ENCODE measurements at regions not wholly inside any gene's neighbourhood (a gene's known extent, or its start where the extent isn't known, plus 50 kb on each side); places are given as distances from the start of the nearest gene placed in this dataset.

GRCh38 chr16:73212431-73212830, 164.5 kb upstream of the ZFHX3 start (continued):
- TF ChIP-seq, protein P1, sequence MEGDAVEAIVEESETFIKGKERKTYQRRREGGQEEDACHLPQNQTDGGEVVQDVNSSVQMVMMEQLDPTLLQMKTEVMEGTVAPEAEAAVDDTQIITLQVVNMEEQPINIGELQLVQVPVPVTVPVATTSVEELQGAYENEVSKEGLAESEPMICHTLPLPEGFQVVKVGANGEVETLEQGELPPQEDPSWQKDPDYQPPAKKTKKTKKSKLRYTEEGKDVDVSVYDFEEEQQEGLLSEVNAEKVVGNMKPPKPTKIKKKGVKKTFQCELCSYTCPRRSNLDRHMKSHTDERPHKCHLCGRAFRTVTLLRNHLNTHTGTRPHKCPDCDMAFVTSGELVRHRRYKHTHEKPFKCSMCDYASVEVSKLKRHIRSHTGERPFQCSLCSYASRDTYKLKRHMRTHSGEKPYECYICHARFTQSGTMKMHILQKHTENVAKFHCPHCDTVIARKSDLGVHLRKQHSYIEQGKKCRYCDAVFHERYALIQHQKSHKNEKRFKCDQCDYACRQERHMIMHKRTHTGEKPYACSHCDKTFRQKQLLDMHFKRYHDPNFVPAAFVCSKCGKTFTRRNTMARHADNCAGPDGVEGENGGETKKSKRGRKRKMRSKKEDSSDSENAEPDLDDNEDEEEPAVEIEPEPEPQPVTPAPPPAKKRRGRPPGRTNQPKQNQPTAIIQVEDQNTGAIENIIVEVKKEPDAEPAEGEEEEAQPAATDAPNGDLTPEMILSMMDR (IDR thresholded peaks at IDR 0.05 in 2 of 3, conservative IDR thresholded peaks at IDR 0.05 in 1 of 3; ENCODE audit: borderline replicate concordance in 1 of 3, insufficient read depth in 1 of 3, low read depth in 2 of 3, low read length in 2 of 3): no peak
- TF ChIP-seq RAD21 (IDR thresholded peaks at IDR 0.05; ENCODE audit: low read depth) (no peak), JUND (IDR thresholded peaks at IDR 0.05) (no peak), CEBPB (IDR thresholded peaks at IDR 0.05; ENCODE audit: low read depth) (no peak), EZH2 (IDR thresholded peaks at IDR 0.05) (no peak), SP1 (IDR thresholded peaks at IDR 0.05; ENCODE audit: low read depth) (no peak), EGR1 (IDR thresholded peaks at IDR 0.05; ENCODE audit: low read depth) (no peak), YY1 (IDR thresholded peaks at IDR 0.05; ENCODE audit: extremely low read depth, insufficient replicate concordance, low read depth, low read length) (no peak)
- TF ChIP-seq, protein P2, sequence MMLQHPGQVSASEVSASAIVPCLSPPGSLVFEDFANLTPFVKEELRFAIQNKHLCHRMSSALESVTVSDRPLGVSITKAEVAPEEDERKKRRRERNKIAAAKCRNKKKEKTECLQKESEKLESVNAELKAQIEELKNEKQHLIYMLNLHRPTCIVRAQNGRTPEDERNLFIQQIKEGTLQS (IDR thresholded peaks at IDR 0.05): no peak
- TF ChIP-seq, protein P3, sequence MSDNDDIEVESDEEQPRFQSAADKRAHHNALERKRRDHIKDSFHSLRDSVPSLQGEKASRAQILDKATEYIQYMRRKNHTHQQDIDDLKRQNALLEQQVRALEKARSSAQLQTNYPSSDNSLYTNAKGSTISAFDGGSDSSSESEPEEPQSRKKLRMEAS (IDR thresholded peaks at IDR 0.05): no peak

GRCh38 chr16:73210686-73211085, 162.8 kb upstream of the ZFHX3 start:
- CTCF ChIA-PET: no interaction called here
- no peak for ATAC-seq
- POLR2A ChIA-PET: no interaction called here
- Histone ChIP-seq H3K36me3 (ENCODE audit: control insufficient read depth in 1 of 2, insufficient read depth in 2 of 2, low read length in 2 of 2) (no peaks in the 10 kb centered on the region), H3K4me2 (ENCODE audit: low read length) (no peak overlapping the region), H3K27ac (ENCODE audit: low read depth, low read length) (no peak overlapping the region), H3K9me2 (ENCODE audit: insufficient read depth) (no peaks in the 10 kb centered on the region), H3K9ac (ENCODE audit: low read length) (no peak overlapping the region), H3K4me1 (ENCODE audit: control insufficient read depth in 1 of 2, insufficient read depth in 2 of 2, low read length in 2 of 2) (no peaks in the 10 kb centered on the region), H3K4me3 (replicated peaks in 1 of 2; ENCODE audit: low read depth in 1 of 2, low read length in 2 of 2) (no peak overlapping the region), H2AFZ (ENCODE audit: low read depth, low read length, poor library complexity, severe bottlenecking) (no peak overlapping the region), H3K27me3 (ENCODE audit: insufficient read depth, low read length) (no peaks in the 10 kb centered on the region), H4K20me1 (ENCODE audit: insufficient read depth) (no peaks in the 10 kb centered on the region), H3K9me3 (ENCODE audit: control insufficient read depth in 1 of 2, insufficient read depth in 1 of 2, low read depth in 1 of 2, low read length in 2 of 2) (peaks cover 0 to 3% of the 10 kb centered on the region in 2 experiments; a peak in 1 of 4 replicates), H3K79me2 (ENCODE audit: insufficient read depth, low read length) (no peaks in the 10 kb centered on the region)
- no TSS peak for BruUV-seq (replicated peaks)
- RAD21 ChIA-PET (ENCODE audit: low non-redundant PET in 1 of 2, low total read pairs in 2 of 2, uncharacterized antibody in 2 of 2, unreplicated experiment in 2 of 2): no interaction called here
- no peak for DNase-seq (ENCODE audit: low read depth, low spot score)
- intact Hi-C loops (cut with micrococcal nuclease): no loop called here
- TF ChIP-seq, protein P1 (IDR thresholded peaks at IDR 0.05 in 2 of 3, conservative IDR thresholded peaks at IDR 0.05 in 1 of 3; ENCODE audit: borderline replicate concordance in 1 of 3, insufficient read depth in 1 of 3, low read depth in 2 of 3, low read length in 2 of 3): no peak
- TF ChIP-seq YY1 (IDR thresholded peaks at IDR 0.05; ENCODE audit: extremely low read depth, insufficient replicate concordance, low read depth, low read length): no peak
- TF ChIP-seq ZNF274 (IDR thresholded peaks at IDR 0.05; ENCODE audit: low read depth, low read length): no peak
- TF ChIP-seq, protein P4, sequence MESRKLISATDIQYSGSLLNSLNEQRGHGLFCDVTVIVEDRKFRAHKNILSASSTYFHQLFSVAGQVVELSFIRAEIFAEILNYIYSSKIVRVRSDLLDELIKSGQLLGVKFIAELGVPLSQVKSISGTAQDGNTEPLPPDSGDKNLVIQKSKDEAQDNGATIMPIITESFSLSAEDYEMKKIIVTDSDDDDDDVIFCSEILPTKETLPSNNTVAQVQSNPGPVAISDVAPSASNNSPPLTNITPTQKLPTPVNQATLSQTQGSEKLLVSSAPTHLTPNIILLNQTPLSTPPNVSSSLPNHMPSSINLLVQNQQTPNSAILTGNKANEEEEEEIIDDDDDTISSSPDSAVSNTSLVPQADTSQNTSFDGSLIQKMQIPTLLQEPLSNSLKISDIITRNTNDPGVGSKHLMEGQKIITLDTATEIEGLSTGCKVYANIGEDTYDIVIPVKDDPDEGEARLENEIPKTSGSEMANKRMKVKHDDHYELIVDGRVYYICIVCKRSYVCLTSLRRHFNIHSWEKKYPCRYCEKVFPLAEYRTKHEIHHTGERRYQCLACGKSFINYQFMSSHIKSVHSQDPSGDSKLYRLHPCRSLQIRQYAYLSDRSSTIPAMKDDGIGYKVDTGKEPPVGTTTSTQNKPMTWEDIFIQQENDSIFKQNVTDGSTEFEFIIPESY (IDR thresholded peaks at IDR 0.05; ENCODE audit: extremely low read depth, insufficient replicate concordance, low read length): no peak
- TF ChIP-seq TCF7L2 (IDR thresholded peaks at IDR 0.05; ENCODE audit: borderline replicate concordance, extremely low read depth, insufficient read depth, insufficient read length): no peak
- no peak for TF ChIP-seq JUND (IDR thresholded peaks at IDR 0.05)
- TF ChIP-seq ELF1 (IDR thresholded peaks at IDR 0.05; ENCODE audit: borderline replicate concordance, low read depth): no peak
- no peak for TF ChIP-seq CBX3 (IDR thresholded peaks at IDR 0.05; ENCODE audit: low read depth)
- no peak for TF ChIP-seq POLR2AphosphoS5 (IDR thresholded peaks at IDR 0.05; ENCODE audit: low read depth, low read length)
- no peak for TF ChIP-seq ZFX (IDR thresholded peaks at IDR 0.05)
- TF ChIP-seq SIN3A (IDR thresholded peaks at IDR 0.05; ENCODE audit: low read depth): no peak
- TF ChIP-seq, protein P3 (IDR thresholded peaks at IDR 0.05): no peak
- no peak for TF ChIP-seq POLR2A (IDR thresholded peaks at IDR 0.05; ENCODE audit: borderline replicate concordance, extremely low read depth, insufficient read depth, insufficient read length)
- TF ChIP-seq EGR1 (IDR thresholded peaks at IDR 0.05; ENCODE audit: low read depth): no peak
- TF ChIP-seq EZH2 (IDR thresholded peaks at IDR 0.05): no peak
- no peak for TF ChIP-seq RAD21 (IDR thresholded peaks at IDR 0.05; ENCODE audit: low read depth)
